Karpas-422 (cell line): ENCODE measurements at regions not wholly inside any gene's neighbourhood (a gene's known extent, or its start where the extent isn't known, plus 50 kb on each side); places are given as distances from the start of the nearest gene placed in this dataset.
A peak's percentile ranks its signal among the peaks of the same experiment; 100 is the strongest.

Experiments used
- DNase-seq: peaks from one replicate; pipeline ENCODE4 v3.0.0-alpha.2; 2015
- H2AFZ ChIP-seq: fragments of 200-600 bp; sonication (generic); 2 replicates; pipeline ENCODE4 v1.6.1; 2014; ENCODE audit warnings: antibody characterized with exemption, low read length, mixed read lengths
- H3K27ac ChIP-seq: fragments of 200-600 bp; sonication (generic); 2 replicates; pipeline ENCODE4 v1.5.1; 2014; ENCODE audit warnings: mild to moderate bottlenecking, low read length, moderate library complexity
- H3K27me3 ChIP-seq: fragments of 200-600 bp; sonication (generic); 2 replicates; pipeline ENCODE4 v1.6.1; 2014; ENCODE audit warnings: low read length, mixed read lengths
- H3K36me3 ChIP-seq: fragments of 200-600 bp; sonication (generic); 2 replicates; pipeline ENCODE4 v1.6.1; 2014; ENCODE audit warnings: low read length, mixed read lengths; ENCODE audit not compliant: insufficient read depth
- H3K4me1 ChIP-seq: fragments of 200-600 bp; sonication (generic); 2 replicates; pipeline ENCODE4 v1.6.1; 2014; ENCODE audit warnings: mild to moderate bottlenecking, low read length, mixed read lengths
- H3K4me2 ChIP-seq: fragments of 200-600 bp; sonication (generic); 2 replicates; pipeline ENCODE4 v1.6.1; 2014; ENCODE audit warnings: low read length, low read depth, mild to moderate bottlenecking; ENCODE audit not compliant: poor library complexity, severe bottlenecking
- H3K4me3 ChIP-seq: fragments of 200-600 bp; sonication (generic); 2 replicates; pipeline ENCODE4 v1.5.1; 2014; ENCODE audit warnings: mild to moderate bottlenecking, antibody characterized with exemption, low read length, mixed read lengths
- H3K79me2 ChIP-seq: fragments of 200-600 bp; sonication (generic); 2 replicates; pipeline ENCODE4 v1.6.1; 2014; ENCODE audit warnings: mild to moderate bottlenecking, low read length, mixed read lengths
- H3K9ac ChIP-seq: fragments of 200-600 bp; sonication (generic); 2 replicates; pipeline ENCODE4 v1.6.0; 2014; ENCODE audit warnings: low read length
- H3K9me2 ChIP-seq: fragments of 200-600 bp; sonication (generic), shearing (Covaris generic); replicated peaks from 2 replicates; pipeline ENCODE4 v1.6.0; 2014; ENCODE audit warnings: mild to moderate bottlenecking, low read length, moderate library complexity; ENCODE audit not compliant: insufficient read depth
- H3K9me3 ChIP-seq: fragments of 300-700, 200-600 bp; sonication (generic); 2 replicates; pipeline ENCODE4 v1.6.1; 2014; ENCODE audit warnings: low read length, mixed read lengths
- H4K20me1 ChIP-seq: fragments of 200-600 bp; sonication (generic); 2 replicates; pipeline ENCODE4 v1.6.1; 2014; ENCODE audit warnings: mild to moderate bottlenecking, antibody characterized with exemption, low read length, low read depth; ENCODE audit not compliant: insufficient read depth

GRCh38 chr9:14383294-14383693 lies 69.4 kb upstream of the NFIB start:
- no peaks in the 10 kb centered on the region for H3K79me2 ChIP-seq
- DNase-seq: peak; percentile 90
- H2AFZ ChIP-seq: peak overlapping the region; percentile 62; the same call in 1 of the 2 replicates
- H3K27me3 ChIP-seq: no peaks in the 10 kb centered on the region
- 0 out of 2 replicates have a peak overlapping the region, but pooled peaks have one; percentile 34 for H3K9ac ChIP-seq
- no peaks in the 10 kb centered on the region for H3K9me3 ChIP-seq
- H3K4me3 ChIP-seq: peak overlapping the region; percentile 38
- no peaks in the 10 kb centered on the region for H4K20me1 ChIP-seq
- H3K9me2 ChIP-seq: no peaks in the 10 kb centered on the region
- H3K36me3 ChIP-seq: no peaks in the 10 kb centered on the region
- peak overlapping the region; percentile 71 for H3K4me2 ChIP-seq
- H3K4me1 ChIP-seq: peaks cover 44% of the 10 kb centered on the region
- peak overlapping the region; percentile 87 for H3K27ac ChIP-seq

- no peaks in the 10 kb centered on the region for H4K20me1 ChIP-seq
- H3K79me2 ChIP-seq: no peaks in the 10 kb centered on the region
- H3K4me2 ChIP-seq: no peak overlapping the region
- peaks cover 36% of the 10 kb centered on the region for H3K4me1 ChIP-seq
- H3K9me3 ChIP-seq: no peaks in the 10 kb centered on the region
- no peak overlapping the region for H3K27ac ChIP-seq
- no peak overlapping the region for H2AFZ ChIP-seq
- H3K9me2 ChIP-seq: no peaks in the 10 kb centered on the region
- no peak overlapping the region for H3K9ac ChIP-seq
- DNase-seq: no peak
- H3K27me3 ChIP-seq: no peaks in the 10 kb centered on the region
- no peaks in the 10 kb centered on the region for H3K36me3 ChIP-seq
- no peak overlapping the region for H3K4me3 ChIP-seq
Observed at GRCh38 chr9:14380061-14380836, 66.3 kb upstream of the NFIB start.

- no peaks in the 10 kb centered on the region for H3K27me3 ChIP-seq
- H3K9ac ChIP-seq: no peak overlapping the region
- no peaks in the 10 kb centered on the region for H3K36me3 ChIP-seq
- no peak overlapping the region for H2AFZ ChIP-seq
- no peaks in the 10 kb centered on the region for H3K79me2 ChIP-seq
- H4K20me1 ChIP-seq: no peaks in the 10 kb centered on the region
- no peak overlapping the region for H3K27ac ChIP-seq
- no peaks in the 10 kb centered on the region for H3K9me2 ChIP-seq
- H3K4me2 ChIP-seq: no peak overlapping the region
- no peak for DNase-seq
- H3K4me3 ChIP-seq: no peak overlapping the region
- no peaks in the 10 kb centered on the region for H3K9me3 ChIP-seq
- peaks cover 27% of the 10 kb centered on the region for H3K4me1 ChIP-seq
Observed at GRCh38 chr9:14379280-14379679, 65.3 kb upstream of the NFIB start.

- Histone ChIP-seq H3K27ac (no peak overlapping the region), H3K9ac (no peak overlapping the region), H3K27me3 (no peaks in the 10 kb centered on the region), H3K36me3 (no peaks in the 10 kb centered on the region), H3K4me1 (peaks cover 4% of the 10 kb centered on the region), H3K79me2 (no peaks in the 10 kb centered on the region), H3K4me3 (no peak overlapping the region), H3K4me2 (no peak overlapping the region), H3K9me2 (no peaks in the 10 kb centered on the region), H2AFZ (no peak overlapping the region), H4K20me1 (no peaks in the 10 kb centered on the region), H3K9me3 (no peaks in the 10 kb centered on the region)
- DNase-seq: no peak
Observed at GRCh38 chr9:14373706-14374105, 59.8 kb upstream of the NFIB start.

GRCh38 chr9:14373336-14373666 lies 59.4 kb upstream of the NFIB start:
- no peak overlapping the region for H3K4me2 ChIP-seq
- H3K9ac ChIP-seq: no peak overlapping the region
- peaks cover 4% of the 10 kb centered on the region for H3K4me1 ChIP-seq
- no peak for DNase-seq
- H3K36me3 ChIP-seq: no peaks in the 10 kb centered on the region
- H3K9me3 ChIP-seq: no peaks in the 10 kb centered on the region
- H3K79me2 ChIP-seq: no peaks in the 10 kb centered on the region
- no peak overlapping the region for H2AFZ ChIP-seq
- no peaks in the 10 kb centered on the region for H3K27me3 ChIP-seq
- no peak overlapping the region for H3K27ac ChIP-seq
- H3K9me2 ChIP-seq: no peaks in the 10 kb centered on the region
- no peaks in the 10 kb centered on the region for H4K20me1 ChIP-seq
- no peak overlapping the region for H3K4me3 ChIP-seq

GRCh38 chr9:14372437-14373335 lies 58.7 kb upstream of the NFIB start:
- H3K4me2 ChIP-seq: no peak overlapping the region
- no peaks in the 10 kb centered on the region for H3K79me2 ChIP-seq
- no peaks in the 10 kb centered on the region for H3K9me2 ChIP-seq
- no peaks in the 10 kb centered on the region for H3K9me3 ChIP-seq
- no peak overlapping the region for H3K9ac ChIP-seq
- H4K20me1 ChIP-seq: no peaks in the 10 kb centered on the region
- H3K27ac ChIP-seq: no peak overlapping the region
- H3K4me1 ChIP-seq: peaks cover 4% of the 10 kb centered on the region
- no peak for DNase-seq
- H3K36me3 ChIP-seq: no peaks in the 10 kb centered on the region
- H3K4me3 ChIP-seq: no peak overlapping the region
- no peaks in the 10 kb centered on the region for H3K27me3 ChIP-seq
- H2AFZ ChIP-seq: no peak overlapping the region

GRCh38 chr9:14369011-14369410 lies 55.1 kb upstream of the NFIB start:
- no peaks in the 10 kb centered on the region for H3K27me3 ChIP-seq
- peaks cover 4% of the 10 kb centered on the region for H3K4me1 ChIP-seq
- H4K20me1 ChIP-seq: no peaks in the 10 kb centered on the region
- no peak overlapping the region for H3K4me2 ChIP-seq
- no peaks in the 10 kb centered on the region for H3K9me2 ChIP-seq
- H3K36me3 ChIP-seq: no peaks in the 10 kb centered on the region
- H2AFZ ChIP-seq: no peak overlapping the region
- H3K79me2 ChIP-seq: no peaks in the 10 kb centered on the region
- H3K4me3 ChIP-seq: no peak overlapping the region
- no peaks in the 10 kb centered on the region for H3K9me3 ChIP-seq
- H3K27ac ChIP-seq: no peak overlapping the region
- DNase-seq: no peak
- no peak overlapping the region for H3K9ac ChIP-seq

GRCh38 chr9:14366076-14366475 lies 52.1 kb upstream of the NFIB start:
- Histone ChIP-seq H4K20me1 (no peaks in the 10 kb centered on the region), H3K9ac (no peak overlapping the region), H3K9me3 (no peaks in the 10 kb centered on the region), H3K4me1 (no peaks in the 10 kb centered on the region), H3K27ac (no peak overlapping the region), H3K36me3 (no peaks in the 10 kb centered on the region), H3K9me2 (no peaks in the 10 kb centered on the region), H3K4me2 (no peak overlapping the region), H3K79me2 (no peaks in the 10 kb centered on the region), H3K27me3 (no peaks in the 10 kb centered on the region), H2AFZ (no peak overlapping the region), H3K4me3 (no peak overlapping the region)
- no peak for DNase-seq
